A549 (cell line): ENCODE measurements at regions not wholly inside any gene's neighbourhood (a gene's known extent, or its start where the extent isn't known, plus 50 kb on each side); places are given as distances from the start of the nearest gene placed in this dataset.

ENCODE experiments used
- CBX2 ChIP-seq: fragments of 200-600 bp; sonication (generic); IDR thresholded peaks from 2 replicates; pipeline ENCODE4 v1.6.1; 2016; ENCODE audit warnings: low read depth, mild to moderate bottlenecking, borderline replicate concordance
- CHD2 ChIP-seq: fragments of 150-350 bp; IDR thresholded peaks from 2 replicates; pipeline ENCODE4 v1.6.1; 2014; ENCODE audit warnings: low read length; ENCODE audit not compliant: partially characterized antibody
- CTCF ChIP-seq: fragments of >200 bp; sonication (Bioruptor Twin); formaldehyde crosslinking; IDR thresholded peaks from 3 replicates; pipeline ENCODE4 v1.5.1; 2016
- EP300 ChIP-seq, 2 experiments: fragments of >200 bp; sonication (Bioruptor Twin); formaldehyde crosslinking; IDR thresholded peaks; 2 replicates in 1 of 2; 3 replicates in 1 of 2; pipeline ENCODE4 v1.6.1; 2016 to 2017
- GATA3 ChIP-seq: IDR thresholded peaks from 2 replicates; pipeline ENCODE4 v1.6.1; 2012; ENCODE audit warnings: borderline replicate concordance
- MAX ChIP-seq: IDR thresholded peaks from 2 replicates; pipeline ENCODE4 v1.6.1; 2012
- NFE2L2 ChIP-seq: fragments of 150-350 bp; conservative IDR thresholded peaks from 2 replicates; pipeline ENCODE4 v1.6.1; 2014; ENCODE audit warnings: low read length
- POLR2A ChIP-seq: IDR thresholded peaks from 2 replicates; pipeline ENCODE4 v1.6.1; 2012; ENCODE audit warnings: mild to moderate bottlenecking, low read length
- RAD21 ChIP-seq, 2 experiments: fragments of >200 bp in 1 of 2; sonication (Bioruptor Twin) in 1 of 2; formaldehyde crosslinking in 1 of 2; IDR thresholded peaks in 1 of 2; conservative IDR thresholded peaks in 1 of 2; 2 replicates in 1 of 2; 3 replicates in 1 of 2; pipeline ENCODE4 v1.6.1; 2012 to 2018; ENCODE audit warnings: inconsistent platforms in 1 of 2
- RCOR1 ChIP-seq: fragments of 150-350 bp; IDR thresholded peaks from 2 replicates; pipeline ENCODE4 v1.6.1; 2014; ENCODE audit warnings: antibody characterized with exemption, low read length, low read depth
- REST ChIP-seq: fragments of 200-600 bp; sonication (generic); IDR thresholded peaks from 2 replicates; pipeline ENCODE4 v1.6.1; 2016; ENCODE audit warnings: antibody characterized with exemption, mild to moderate bottlenecking, moderate library complexity
- RFX5 ChIP-seq: fragments of 450-650 bp; IDR thresholded peaks from 2 replicates; pipeline ENCODE4 v1.7.1; 2014; ENCODE audit warnings: antibody characterized with exemption, mild to moderate bottlenecking, moderate library complexity

GRCh38 chr22:12613199-12613598 is 2914.8 kb upstream of the OR11H1 start:
- TF ChIP-seq CTCF, result no peak
- no peak for TF ChIP-seq EP300 (IDR thresholded peaks at IDR 0.05)
- no peak for TF ChIP-seq CHD2
- TF ChIP-seq GATA3, result no peak
- TF ChIP-seq POLR2A, result no peak
- no peak for TF ChIP-seq NFE2L2
- TF ChIP-seq MAX, result no peak
- no peak for TF ChIP-seq REST
- TF ChIP-seq CBX2, result no peak
- no peak for TF ChIP-seq RCOR1
- TF ChIP-seq RAD21 (conservative IDR thresholded peaks at IDR 0.05 in 1 of 2, IDR thresholded peaks at IDR 0.05 in 1 of 2), result no peak
- TF ChIP-seq RFX5, result peak; percentile 88
